ENCODE measurements at regions not wholly inside any gene's neighbourhood (a gene's known extent, or its start where the extent isn't known, plus 50 kb on each side); places are given as distances from the start of the nearest gene placed in this dataset.
A peak's percentile ranks its signal among the peaks of the same experiment; 100 is the strongest.
"Not testable (repeated sequence)": the region's sequence is repeated elsewhere in the genome, so short reads cannot be mapped to it uniquely, and the experiment has no call there.

- no peak for DNase-seq
These were observed 203.7 kb upstream of the RSPO3 start for GRCh38 chr6:126914801-126915200.

DNA sequence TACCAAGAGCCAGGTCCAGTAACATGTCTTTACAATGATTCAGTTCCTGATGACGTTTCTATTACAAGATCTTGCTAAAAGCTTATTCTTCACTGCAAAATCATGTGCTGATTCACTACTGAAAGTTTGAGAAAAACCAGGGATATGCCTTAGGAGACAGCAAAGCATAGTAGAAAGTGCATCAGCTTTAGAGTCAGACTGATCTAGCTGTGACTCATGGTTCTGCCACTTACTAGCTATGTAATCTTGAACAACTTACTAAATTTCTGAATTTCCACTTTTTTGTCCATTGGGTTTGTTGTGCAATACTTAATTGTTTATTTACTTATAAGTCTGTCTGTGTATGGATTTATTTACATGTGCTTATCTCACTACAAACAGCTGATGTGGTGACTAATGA, 198.5 kb upstream of the RSPO3 start:
- no peak for DNase-seq

- DNase-seq: no peak
These were observed 194.7 kb upstream of the RSPO3 start for GRCh38 chr6:126923807-126924206.

GRCh38 chr6:126926926-126927325, 191.5 kb upstream of the RSPO3 start:
- DNase-seq: no peak

DNA sequence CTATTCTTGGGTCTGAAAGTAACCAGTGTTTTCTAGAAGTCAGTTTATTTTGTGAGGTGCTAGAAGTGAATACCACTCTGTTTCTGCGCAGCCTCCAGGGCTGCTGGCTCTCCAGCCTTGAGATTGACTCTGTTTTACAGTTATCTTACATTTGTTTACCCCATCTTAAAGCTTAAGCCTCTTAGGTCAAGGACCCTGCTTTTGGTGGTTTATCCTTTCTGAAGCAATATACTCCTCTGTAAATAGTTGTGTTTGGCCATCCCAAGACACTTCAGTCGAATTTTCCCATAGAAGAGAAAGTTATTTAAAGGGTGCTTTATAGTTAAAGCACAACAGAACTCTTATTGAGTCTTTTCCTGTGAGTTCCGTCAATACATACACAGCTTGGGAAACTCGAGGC, 190.6 kb upstream of the RSPO3 start:
- no peak for DNase-seq

- DNase-seq: no peak
These were observed 181.0 kb upstream of the RSPO3 start for GRCh38 chr6:126937426-126937825.

GRCh38 chr6:126939784-126940183, 178.7 kb upstream of the RSPO3 start:
- no peak for DNase-seq

DNA sequence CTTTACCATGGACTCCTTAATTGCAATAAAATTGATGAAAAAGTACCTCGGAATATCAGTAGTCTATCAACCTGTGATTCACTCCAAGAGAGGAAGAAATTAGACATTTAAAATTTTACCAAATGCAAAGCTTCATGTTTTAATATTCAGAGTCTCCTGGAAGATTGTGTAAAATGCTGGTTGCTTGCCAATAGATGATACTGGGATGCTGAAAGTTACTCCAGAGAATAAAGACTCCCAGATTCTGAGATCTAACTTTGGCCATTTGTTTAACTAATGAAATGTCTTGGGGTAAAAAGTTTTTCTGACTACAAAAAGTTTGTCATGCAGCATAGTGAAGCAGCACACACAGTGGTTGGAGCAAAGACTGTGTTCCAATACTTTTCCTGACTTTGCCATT, 176.7 kb upstream of the RSPO3 start:
- no peak for DNase-seq

DNA sequence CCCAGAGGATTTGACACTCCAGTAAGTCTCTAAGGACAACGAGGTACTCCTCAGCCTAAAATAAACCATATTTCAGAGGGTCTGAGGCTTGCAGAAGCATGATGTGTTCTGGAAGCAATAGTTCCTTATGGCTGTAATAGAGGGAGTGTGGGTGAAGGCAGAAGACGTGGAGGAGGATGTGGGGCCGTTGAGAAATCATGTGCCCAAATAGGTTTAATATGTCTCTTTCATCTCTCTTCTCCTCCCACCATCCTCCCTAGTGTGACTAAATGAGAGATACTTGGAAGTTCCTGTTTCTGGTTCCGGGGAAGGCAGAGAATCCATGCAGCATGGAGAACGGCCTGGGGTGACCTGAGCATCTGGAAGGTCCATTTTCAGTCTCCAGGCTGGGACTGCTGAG, 174.0 kb upstream of the RSPO3 start:
- DNase-seq: peak; percentile 51

GRCh38 chr6:126945150-126945685, 173.3 kb upstream of the RSPO3 start:
- DNase-seq: no peak

- DNase-seq: no peak
These were observed 172.6 kb upstream of the RSPO3 start for GRCh38 chr6:126945812-126946360.

DNA sequence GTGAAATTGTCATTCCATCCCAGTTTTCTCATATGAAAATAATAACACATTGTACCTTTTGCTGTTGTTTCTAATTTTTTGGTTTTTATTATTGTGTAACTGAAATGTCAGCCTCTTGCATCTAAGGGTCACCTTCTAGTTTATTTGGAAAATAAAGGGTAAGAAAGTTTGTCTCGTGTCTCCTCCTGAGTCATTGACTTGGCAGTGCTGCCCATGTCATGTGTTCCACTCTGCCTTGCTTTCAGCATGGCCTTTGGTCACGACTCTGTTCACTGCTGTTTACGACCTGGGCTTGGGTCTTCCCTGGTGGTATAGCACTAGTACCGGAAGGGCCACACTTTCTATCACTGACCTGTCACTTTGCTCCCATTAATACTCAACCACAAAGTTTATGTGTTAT, 171.4 kb upstream of the RSPO3 start:
- DNase-seq: no peak

- DNase-seq: no peak
These were observed 168.7 kb upstream of the RSPO3 start for GRCh38 chr6:126949786-126950185.

DNA sequence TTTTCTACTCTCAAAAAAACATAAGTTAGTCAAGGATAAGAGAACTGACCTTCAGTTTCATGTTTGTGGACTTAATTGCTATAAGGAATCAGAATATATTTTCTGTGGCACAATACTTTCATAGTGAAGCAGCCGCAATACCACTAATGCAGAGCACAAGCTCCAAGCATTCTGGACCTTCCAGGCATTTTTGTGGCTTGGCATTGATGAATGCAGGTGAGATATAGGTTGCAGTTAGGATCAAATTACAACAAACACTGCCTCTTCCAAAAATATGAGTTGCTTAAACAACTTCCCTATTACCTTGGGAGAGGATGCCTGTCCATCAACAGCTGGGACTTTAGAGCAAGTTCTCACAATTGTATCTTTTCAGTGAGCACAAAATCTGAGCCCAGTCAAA, 162.8 kb upstream of the RSPO3 start:
- no peak for DNase-seq

GRCh38 chr6:126957721-126958120, 160.8 kb upstream of the RSPO3 start:
- DNase-seq: no peak

- no peak for DNase-seq
These were observed 158.7 kb upstream of the RSPO3 start for GRCh38 chr6:126959765-126960164.

DNA sequence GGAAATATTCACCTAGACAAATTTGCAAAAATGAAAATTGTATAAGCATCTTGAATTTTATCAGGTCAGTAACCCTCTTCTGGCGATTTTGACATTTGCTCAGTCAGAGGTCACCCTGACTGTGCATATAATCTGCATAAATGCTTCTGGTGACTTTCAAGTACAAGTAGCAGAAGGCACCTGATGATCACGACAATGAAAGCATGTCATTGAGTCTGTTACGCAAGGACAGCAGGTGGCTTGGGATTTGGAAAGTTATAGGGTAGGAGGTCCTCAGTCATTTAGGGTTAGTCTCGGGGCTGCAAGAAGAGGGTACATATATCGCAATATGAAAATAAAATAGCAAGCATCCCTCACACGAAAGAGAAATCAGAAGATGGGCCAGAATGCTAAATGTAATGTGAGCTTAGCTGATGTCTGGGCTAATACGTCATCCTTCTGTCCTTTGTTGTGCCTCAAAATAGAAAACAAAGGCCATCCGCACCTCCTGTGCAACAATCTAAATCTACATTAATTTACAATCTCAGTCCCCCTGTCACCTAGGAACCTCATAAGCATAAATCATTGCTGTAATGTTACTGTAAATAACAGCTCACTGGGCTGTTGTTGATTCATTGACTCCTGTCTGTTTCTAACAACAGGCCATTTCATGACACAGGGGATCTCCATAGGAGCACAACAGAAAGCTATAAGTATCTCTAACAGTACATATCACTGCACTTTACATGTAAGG, 155.2 kb upstream of the RSPO3 start:
- no peak for DNase-seq

- no peak for DNase-seq
These were observed 151.0 kb upstream of the RSPO3 start for GRCh38 chr6:126967296-126968005.

DNA sequence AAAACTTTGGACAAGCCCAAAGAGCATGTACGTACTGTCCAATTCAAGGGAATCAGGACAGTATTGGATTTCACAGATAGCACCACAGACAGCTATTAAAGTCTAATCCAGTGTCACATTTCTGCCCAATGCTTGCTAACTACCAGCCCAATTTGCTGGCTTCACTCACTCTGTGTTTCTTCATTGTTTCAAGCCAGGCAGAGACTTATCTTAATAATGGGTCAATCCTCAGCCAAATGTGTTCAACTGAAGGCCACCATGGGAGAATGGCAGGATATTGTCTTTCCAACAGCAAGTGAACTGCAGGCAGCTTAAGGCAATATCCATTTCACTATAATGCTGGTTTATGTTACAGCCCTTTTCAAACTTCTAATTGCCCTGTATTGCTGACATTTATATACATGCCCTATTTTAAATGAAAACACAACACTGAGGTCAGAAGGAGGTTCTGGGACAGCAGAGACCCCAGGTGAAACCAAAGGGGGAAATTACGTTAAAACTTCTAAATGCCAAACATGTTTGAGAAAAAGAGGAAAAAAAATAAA, 142.1 kb upstream of the RSPO3 start:
- DNase-seq: no peak

DNA sequence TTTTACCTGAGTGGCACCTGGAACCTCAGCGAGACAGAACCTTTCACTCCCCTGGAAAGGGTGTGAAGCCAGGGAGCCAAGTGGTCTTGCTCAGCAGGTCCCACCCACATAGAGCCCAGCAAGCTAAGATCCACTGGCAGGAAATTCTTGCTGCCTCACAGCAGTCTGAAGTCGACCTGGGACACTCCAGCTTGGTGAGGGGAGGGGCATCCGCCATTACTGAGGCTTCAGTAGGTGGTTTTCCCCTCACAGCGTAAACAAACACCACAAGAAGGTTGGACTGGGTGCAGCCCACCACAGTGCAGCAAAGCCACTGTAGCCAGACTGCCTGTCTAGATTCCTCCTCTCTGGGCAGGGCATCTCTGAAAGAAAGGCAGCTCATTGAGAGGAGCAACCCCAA, 134.7 kb upstream of the RSPO3 start:
- no peak for DNase-seq

- not testable (repeated sequence) for DNase-seq
These were observed 130.3 kb upstream of the RSPO3 start for GRCh38 chr6:126988125-126988524.

DNA sequence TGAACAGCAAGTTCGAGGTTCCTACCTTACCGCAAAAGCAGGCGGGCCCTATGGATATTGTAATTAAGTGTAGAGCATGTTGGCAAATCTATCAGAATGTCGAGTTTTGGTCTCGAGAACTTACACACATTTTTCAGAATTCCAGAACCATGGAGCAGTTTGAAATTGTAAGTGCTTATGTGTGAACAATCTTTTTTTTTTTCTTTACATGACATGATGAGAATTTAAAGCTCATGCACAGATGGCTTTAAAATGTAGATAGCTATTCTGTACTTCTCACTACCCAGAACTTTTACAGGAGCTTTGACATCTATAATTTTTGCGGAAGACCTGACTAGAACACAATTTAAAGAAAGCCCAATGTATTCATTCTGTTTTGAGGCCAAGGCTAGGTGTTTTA, 117.8 kb upstream of the RSPO3 start:
- no peak for DNase-seq

DNA sequence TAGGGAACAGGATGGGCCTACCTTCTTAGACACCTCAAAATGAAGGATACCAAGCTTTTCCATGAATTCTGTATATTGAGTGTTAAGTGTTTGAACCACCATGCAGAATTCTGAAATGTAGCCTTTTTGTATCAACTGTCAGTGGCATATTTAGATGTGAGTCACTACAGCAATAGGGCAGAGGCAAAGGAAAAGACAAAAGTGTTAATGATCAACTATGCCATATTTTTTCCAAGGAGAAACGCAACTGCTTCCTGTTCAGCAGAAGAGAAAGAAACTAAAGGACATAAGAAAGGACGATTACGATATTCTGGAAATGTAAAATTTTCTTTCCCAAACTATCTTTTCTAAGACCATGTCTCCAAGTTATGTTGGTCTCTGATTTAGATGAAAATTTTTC, 104.6 kb upstream of the RSPO3 start:
- no peak for DNase-seq

DNA sequence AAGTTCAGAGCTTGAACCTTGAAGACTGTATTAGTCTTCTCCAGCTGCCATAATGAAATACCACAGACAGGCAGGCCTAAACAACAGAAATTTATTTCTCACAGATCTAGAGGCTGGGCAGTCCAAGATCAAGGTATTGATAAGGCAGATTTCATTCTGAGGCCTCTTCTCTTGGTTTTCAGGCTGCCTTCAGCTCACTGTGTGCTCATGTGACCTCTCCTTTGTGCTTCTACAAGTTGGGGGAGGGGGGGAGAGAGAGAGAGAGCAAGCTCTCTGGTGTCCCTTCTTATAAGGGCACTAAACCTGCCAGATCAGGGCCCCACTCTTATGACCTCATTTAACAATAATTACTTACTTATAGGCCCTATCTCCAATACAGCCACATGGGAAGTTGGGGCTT, 102.6 kb upstream of the RSPO3 start:
- DNase-seq: no peak

Data from MV-4-11 (cell line).